ENCODE measurements at regions not wholly inside any gene's neighbourhood (a gene's known extent, or its start where the extent isn't known, plus 50 kb on each side); places are given as distances from the start of the nearest gene placed in this dataset.
"Not testable (repeated sequence)": the region's sequence is repeated elsewhere in the genome, so short reads cannot be mapped to it uniquely, and the experiment has no call there.

DNA sequence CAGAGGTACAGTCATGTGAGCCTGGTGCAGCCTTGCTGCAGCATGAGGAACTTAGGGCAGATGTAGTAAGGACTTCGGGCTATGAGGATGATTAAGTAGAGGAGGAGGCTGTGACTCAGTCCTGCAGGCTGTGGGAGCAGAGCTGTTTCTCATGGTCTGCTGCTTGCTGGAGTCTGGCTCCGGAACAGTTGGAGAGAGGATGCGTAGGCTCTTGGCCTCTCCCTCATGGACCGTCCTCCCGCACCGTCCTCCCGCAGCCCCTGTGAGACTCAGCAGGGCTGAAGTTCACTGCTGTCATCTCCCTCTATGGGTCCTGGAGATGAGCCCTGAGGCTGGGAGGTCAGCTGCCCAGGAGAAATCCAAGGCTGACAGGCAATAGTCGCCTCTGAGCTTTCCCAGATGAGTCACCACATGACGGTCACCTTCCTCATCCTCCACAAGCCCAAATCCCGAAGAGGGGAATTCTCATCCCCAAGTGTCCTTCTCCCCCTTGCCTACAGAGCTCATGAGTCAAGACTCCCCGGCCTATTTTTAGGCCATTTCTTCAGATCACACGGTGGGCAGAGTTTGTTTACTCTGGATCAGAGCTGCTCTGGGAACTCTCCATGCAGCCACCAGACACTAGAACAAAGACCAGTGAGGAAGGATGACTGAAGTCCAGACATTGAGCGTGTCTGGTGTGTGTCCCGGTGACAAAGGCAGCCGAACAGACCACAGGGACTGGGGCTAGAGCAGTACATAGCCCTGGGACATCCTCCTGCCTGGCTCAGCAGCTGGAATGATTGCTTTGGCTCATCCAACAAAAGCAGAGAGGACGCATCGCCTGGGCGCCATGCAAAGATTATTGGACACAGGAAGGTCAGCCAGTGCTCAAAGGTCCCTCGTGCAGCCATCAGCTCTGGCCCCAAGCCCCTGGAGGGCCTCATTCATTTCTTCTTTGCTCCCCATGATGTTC, 134.5 kb downstream of the NPIPB11 start:
- not testable (repeated sequence) for DNase-seq

DNA sequence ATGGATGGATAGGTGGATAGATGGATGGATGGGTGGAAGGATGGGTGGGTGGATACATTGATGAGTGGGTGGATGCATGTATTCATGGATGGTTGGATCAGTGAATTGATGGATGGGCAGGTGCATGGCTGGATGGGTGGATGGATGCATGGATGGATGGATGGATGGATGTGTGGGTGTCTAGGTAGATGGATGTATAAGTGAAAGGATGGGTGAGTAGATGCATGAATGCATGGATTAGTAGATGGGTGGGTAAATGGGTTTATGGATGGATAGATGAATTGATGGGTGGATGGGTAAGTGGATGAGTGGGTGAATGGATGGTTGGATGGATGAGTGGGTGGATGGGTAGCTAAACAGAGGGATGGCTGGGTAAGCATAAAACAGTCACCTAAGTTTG, 135.6 kb downstream of the NPIPB11 start:
- not testable (repeated sequence) for DNase-seq

DNA sequence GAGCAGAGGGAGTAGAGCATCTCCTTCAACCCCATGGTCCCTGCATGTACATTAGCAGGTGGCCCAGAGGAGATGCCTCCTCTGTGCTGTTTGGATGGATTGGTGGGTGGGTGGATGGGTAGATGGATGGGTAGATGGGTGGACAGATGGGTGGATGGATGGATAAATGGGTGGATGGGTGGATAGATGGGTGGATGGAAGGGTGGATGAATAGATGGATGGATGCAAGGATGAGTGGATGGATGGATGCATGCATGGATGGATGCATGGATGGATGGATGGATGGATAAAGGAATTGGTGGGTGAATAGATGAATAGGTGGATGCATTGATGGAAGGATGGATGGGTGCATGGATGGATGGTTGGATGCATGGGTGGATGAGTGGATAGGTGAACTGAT, 136.5 kb downstream of the NPIPB11 start:
- DNase-seq = not testable (repeated sequence)

DNA sequence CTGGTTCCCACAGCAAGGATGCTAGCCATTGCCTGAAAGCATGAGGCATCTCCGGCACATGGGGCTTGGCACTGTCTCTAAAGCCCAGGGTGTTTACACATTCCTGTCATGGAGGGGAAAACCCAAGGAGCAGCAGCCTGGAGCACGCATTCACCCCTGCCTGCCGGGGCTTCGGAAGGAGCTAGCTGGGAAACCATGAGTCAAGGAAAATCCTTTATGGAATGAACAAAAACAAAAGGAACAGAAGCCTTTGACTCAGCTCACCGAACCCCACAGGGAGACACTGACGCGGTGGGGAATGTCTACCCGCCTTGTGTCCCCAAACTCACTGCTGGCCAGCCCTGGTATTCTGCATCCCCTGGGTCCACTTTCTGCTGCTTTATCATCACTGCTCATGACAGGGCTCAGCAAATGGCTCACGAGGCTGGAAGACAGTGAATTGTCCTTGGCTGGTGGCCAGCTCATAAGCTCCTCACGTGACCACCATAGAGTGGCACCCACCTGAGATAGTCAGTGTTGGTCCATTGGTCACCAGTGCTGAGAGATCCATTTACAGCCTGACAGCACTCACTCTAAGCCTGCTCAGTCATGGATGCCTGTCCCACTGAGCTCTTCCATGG, 137.2 kb downstream of the NPIPB11 start:
- DNase-seq = not testable (repeated sequence)

DNA sequence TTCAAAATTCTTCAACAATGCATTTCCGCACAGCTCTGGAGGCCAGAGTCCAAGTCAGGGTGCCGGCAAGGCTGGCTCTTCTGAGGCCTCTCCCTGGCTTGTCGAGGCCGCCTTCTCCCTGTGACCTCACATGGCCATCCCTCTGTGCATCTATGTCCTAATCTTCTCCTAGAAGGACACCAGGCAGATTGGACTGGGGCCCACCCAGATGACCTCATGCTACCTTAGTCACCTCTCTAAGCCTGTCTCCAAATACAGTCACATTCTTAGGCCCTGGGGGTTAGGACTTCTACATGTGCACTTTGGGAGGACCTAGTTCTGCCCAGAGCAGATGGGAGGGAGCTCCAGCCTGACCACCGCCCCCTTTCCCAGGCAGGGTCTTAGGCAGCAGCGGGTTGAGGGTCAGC, 137.7 kb downstream of the NPIPB11 start:
- DNase-seq = not testable (repeated sequence)

DNA sequence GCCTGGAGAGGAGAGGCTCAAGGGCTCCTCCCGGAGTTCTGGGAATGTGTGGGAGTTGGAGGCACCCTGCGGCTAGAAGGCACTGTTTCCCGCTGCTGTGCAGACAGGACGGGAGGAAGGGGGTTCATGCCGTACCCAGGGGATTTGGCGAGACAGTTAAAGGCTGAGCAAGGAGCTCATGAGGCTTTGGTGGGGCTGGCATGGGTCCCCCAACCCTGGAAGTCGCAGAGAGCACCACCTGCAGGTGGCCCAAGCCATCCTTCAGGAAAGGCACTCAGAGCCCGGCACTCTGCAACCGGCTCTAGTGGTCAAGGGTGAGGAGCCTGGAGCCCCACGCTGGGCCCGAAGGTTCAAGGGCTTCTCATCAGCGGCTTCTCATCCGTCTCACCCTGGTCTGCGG, 138.2 kb downstream of the NPIPB11 start:
- DNase-seq = not testable (repeated sequence)

DNA sequence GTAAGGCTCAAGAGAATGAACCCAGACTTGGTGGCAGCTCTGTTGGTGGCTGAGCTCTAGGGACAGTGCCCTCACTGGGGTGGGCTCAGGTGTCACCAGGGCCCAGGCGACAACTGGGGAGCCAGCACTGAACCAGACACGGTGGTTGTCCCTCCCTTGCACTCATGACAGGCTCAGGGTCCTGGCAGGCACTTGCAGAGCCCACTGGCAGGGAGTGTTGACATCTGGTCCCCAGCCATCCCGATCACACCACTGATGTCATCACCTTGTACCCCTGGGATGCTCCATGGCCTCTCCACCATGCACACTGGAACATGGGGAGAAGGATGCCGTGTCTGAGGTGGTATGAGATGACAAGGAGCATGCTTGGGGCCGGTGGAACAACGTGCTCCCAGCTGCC, 138.6 kb downstream of the NPIPB11 start:
- DNase-seq = not testable (repeated sequence)

DNA sequence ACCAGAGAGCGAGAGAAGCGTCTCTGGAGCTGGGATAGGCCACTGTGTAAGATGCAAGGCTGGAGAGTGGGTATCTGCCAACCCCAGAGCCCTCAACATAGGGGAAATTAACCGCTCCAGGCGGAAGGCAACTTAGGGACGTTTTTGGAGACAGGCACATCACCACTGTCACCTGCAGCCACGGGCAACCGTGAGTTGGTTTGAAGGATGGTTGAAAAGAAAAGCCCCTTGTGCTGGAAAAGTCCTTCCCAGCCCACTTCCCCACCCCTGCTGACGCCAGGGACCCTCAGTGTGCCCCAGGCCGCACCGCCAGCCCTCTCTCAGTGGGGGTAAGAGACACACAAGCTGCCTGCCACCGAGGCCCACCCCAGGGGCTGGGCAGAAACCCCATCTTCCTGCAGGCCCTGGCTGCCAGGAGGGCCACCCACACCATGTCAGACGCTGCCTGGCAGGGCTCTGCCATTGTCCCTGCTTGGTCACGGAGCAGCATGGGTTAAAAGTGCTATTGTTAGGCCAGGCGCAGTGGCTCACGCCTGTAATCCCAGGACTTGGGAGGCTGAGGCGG, 139.4 kb downstream of the NPIPB11 start:
- not testable (repeated sequence) for DNase-seq

DNA sequence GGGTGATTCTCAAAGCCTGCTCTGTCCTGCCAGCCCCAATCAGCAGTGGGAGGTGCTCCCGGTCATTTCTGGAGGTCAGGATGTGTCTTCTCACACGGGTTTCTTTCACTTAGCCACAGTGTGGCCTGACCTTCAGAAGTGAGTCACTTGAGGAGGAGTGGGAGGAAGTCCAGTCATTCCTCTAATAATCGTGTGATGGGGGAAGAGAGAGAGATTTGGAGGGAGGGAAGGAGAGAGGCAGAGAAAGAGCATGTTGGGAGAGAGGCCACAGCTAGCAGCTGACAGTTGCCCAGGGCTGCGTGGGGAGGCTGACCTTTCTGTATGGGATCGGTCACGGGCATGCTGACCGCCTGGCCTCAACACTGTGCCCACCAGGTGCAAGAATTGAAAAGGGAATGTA, 139.9 kb downstream of the NPIPB11 start:
- DNase-seq = not testable (repeated sequence)

DNA sequence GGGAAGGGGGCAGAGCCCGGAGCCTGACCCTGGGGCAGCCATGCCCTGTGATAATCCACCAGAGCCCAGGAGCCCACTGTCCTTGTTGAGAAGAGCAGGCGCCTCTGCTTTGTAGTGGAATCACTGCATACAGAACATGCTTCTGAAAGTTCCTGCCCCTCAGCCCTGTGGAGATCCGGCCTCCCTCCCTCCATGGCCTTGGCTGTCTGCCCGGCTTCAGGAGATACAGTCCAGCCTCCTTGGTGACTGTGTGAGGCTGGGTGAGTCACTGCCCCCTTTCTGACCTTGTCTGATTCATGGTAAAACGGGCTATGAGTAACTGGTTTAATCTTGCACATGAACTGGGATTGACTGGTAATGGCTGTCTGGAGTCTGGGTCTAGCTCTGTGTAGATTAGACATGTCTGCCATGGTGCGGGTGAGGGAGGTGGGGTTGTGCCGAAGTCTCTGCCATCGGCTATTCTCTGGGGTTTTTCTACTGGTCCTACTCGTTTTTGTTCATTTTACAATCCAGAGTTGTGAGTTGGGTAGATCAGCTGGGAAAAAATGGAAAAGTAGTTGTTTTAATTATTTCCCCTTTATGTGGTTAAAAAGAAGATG, 141.2 kb downstream of the NPIPB11 start:
- DNase-seq = peak; percentile 69

DNA sequence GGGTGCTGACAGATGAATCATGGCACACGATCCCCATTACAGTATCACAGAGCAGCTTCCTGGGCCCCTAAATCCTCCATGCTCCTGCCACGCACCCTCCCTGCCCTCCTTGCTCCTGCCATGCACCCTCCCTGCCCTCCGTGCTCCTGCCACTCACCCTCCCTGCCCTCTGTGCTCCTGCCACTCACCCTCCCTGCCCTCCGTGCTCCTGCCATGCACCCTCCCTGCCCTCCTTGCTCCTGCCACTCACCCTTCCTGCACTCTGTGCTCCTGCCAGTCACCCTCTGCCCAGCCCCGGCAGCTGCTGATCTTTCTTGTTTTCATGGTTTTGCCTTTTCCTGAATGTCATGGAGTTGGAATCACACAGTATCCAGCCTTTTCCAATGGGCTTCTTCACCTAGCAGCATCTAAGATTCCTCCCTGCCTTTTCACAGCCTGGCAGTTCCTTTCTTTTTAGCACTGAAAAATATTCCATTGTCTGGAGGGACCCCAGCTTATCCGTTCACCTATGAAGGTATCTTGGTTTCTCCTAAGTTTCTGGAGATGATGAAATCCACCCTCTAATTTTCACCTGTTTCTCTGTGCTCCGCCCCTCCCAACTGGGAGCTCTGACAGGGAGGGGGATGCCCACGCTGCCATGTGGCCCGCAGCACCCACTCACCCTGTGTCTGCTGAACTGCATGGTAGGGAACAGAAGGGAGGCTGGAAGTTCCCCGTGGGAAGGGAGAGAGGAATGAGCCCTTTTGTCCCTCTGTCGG, 142.3 kb downstream of the NPIPB11 start:
- DNase-seq = not testable (repeated sequence)

DNA sequence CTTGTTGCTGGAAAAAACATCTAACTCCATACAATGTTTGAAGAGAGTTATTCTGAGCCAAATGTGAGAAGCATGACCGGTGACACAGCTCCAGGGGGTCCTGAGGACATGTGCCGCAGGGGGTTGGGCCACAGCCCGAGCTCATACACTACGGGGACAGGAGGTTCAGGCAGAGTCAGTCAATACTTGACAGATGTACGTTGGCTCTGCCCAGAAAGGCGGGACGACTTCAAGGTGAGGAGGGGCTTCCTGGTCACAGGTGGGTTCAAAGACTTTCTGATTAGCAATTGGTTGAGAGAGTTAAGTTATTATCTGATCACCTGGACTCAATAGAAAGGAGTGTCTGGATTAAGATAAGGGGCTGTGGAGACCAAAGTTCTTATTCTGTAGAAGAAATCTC, 143.8 kb downstream of the NPIPB11 start:
- not testable (repeated sequence) for DNase-seq

DNA sequence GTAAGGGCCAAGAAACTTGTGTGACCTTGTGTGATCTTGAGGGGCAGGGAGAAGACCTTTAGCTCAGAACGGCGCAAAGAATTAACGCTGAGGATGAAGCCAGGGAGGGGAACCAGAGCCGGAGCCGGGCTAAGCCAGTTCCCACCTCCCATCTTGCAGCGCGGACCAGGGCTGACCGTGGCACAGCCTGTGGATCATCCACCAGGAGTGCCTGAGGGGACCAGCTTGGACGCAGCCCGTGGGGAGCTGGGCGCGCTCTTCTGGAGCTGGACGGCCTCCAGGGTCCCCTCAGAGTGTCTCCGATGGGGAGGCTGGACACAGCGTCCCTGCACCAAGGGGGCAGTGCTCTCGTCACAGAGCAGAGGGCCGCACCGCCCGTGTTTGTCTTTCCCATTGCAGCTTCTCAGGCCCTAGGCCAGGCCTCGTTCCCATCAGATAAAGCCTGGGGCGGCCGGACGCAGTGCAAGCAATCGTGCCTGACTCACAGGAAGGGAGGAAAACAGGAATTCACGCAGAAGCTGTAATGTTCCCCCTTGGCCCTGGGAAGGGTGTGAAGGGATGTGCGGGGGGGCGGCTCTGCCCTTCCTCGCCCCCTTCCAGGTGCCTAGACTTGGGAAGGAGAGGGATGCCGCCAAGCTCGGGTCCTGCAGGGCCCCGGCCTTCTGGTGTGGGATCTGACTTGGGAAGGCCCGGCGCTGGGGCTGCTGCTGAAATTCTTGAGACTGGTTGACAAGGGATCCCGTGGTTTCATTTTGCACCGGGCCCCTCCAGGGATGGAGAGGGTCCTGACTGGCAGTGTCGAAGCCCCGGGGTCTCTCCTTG, 144.9 kb downstream of the NPIPB11 start:
- DNase-seq = not testable (repeated sequence)

DNA sequence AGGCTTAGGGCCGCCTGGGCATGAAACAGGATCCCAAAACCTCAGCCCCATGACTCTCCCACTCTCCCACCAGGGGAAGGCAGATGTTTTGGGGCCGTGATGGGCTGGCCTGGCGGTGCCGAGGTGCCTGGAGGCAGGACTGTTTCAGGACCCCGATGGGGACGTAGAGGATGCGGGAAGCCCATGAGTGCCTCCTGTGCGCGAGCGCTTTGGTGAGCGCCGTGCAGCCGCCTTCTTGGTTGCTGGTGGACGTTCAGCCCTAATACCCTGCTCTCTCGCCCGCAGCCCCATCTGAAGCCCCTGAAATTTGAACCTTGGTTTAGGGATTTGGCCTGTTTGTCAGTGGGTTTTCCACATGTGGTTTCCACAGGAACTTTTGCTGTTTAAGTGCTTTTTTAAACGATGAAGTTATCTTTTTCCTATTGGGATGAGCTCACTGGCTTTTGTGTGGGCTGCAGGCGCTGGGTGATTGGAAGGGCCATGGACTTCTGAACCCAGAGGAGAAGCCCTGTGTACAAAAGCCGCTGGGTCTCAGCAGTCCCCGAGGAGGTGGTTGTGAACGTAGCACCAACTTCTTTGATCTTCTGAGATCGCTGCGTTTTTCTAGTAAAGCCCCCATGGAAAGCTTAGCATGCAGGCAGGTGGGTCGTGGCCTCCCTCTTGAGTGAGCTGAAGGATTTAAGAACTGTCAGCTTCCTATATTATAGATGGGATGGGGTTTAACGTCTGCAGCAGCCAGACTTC, 145.7 kb downstream of the NPIPB11 start:
- DNase-seq = not testable (repeated sequence)

DNA sequence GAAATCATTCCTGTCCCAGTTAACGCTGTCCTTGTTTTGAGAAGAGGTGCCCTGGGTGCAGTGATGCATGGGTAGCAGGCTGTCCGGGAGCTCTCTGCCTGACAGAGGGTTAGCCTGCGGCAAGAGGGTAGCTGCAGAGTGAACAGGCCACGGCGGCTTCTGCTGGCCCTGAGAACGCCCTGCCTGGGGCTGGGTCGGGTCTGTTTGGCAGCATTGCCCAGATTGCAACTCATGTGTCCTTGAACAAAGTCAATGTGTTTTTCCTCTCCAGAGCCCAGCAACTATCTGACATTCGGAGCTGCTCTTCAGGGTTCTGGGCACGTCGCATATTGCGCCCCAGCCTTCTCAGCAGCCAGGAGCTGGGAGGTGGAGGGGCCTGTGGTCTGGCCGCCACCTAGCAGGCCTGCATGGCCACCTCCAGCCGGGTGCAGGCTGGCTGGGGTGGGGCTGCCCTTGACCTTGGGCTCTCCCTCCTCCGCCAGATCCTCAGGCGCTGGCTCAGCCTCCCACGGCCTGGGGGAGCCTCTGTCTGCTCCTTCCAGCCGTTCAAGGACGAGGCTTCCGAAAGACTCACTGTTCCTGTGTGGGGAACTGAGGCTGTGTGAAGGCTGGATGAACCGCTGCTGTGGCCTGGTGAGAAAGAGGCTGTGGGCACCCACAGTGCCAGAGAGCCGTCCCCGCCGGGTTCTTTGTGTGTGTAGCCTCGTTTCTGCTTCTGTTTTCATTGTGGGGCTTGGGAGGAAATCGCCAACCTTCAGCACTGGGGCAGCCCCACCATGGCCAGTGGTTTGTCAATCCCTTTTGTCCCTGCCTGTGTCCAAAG, 146.7 kb downstream of the NPIPB11 start:
- DNase-seq = not testable (repeated sequence)

DNA sequence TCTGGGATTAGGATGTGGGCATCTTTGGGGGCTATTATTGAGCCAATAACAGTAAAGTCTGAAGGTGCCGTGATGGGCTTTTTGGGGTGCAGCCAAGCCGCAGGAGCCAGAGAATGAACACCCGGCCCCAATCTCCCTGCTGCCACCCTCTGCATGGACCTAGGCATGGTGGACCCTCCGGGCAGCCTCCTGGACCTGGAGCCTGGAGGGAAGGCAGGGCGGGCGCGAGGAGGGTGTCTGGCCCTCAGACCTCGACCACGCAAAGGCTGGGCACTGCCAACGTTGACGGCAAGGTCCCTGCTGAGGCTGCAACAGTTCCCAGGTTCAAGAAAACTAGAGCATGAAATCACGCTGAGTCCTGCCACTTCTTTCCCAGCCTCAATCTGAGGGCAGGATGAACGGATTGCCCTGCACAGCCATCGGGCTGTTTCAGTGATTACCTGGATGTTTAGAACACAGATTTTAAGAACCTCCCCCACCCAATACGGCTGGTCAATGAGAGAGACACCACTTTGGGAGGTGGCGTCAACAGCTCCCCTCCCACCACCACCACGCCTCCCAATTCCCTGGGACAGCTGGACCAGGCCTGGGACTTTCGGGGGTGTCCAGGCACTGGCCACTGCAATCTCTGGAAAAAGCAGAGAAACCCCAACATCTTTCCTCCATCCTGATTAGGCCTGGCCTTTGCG, 147.4 kb downstream of the NPIPB11 start:
- DNase-seq = not testable (repeated sequence)

DNA sequence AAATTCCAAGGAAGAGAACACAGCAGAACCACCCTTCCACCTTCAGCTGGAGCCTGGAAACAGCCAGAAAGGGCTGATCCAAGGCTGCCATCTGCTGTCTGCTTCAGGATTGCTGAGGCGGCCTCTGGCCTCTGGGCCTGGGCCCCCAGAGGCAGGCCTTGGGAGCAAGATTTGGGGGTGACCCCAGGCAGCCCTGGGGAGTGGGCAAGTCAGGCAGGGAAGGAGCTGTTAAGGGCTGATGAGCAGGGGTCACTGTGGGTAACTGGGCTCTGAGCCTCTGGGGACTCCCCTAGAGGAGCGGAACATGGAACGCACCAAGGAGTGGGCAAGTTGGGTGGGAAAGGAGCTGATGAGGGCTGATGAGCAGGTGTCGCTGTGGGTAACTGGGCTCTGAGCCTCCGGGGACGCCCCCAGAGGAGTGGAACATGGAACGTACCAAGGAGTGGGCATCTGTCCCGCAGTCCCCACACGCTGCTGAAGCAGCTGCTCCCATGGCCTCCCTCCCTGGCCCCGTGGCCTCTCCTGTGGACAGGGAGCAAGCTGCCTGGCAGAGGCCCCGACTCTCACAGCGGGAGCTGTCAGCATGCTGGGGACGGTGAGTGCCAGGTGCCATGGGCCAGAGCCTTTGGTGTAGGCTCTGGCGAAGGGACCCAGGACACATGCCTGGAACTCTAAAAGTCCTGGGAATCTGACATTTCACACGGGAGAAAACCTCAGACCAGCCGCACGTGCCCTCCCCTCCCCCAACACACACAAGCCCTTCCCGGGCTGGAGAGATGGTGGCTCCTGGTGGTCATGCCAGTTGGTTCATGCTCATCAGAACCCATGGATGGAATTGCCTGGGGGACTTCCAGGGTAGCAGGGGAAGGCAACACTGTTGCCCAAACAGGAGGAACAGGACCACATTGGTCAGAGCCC, 148.8 kb downstream of the NPIPB11 start:
- not testable (repeated sequence) for DNase-seq

DNA sequence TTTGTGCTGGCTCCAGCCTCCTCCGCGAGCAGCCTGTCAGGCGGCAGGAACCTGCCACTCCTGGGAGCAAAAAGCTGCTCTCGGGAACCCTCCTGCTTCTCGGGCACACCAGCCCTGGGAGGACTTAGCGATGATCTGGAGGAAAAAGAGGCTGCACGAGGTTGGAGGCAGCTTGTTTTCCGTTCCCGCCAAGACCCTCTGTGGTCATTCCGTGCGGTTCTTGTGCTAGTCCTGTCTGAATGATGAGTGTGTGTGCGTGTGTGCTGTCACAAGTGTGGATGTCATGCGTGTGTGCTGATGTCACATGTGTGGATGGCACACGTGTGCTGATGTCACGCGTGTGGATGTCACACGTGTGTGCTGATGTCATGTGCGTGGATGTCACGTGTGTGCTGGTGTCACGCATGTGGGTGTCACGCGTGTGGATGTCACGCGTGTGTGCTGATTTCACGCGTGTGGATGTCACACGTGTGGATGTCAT, 150.0 kb downstream of the NPIPB11 start:
- DNase-seq = no peak
